ENCODE measurements at regions not wholly inside any gene's neighbourhood (a gene's known extent, or its start where the extent isn't known, plus 50 kb on each side); places are given as distances from the start of the nearest gene placed in this dataset.

DNA sequence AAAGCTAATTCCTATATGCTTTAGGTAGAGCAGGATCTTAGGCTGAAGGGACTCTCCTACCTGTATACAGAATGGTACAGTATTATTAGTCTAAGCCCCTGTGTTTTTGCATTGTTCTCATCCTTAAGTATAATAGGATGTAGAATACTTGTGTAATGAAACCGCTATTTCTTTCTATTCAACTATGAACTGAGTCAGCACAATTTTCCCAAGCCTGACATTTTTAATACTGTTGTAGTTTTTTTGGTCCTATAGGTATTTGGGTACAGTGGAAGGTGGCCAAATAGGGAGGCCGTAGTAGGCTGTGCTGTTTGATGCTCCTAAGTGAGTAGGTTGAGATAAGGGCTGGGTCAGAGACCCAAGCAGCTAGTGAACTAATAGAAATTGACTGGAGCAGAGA lies 205.1 kb downstream of the MACC1 start:
- H3K27me3 ChIP-seq = no peaks in the 10 kb centered on the region
- intact Hi-C loops (cut with DNase I) = no loop called here
- DNase-seq (ENCODE audit: extremely low spot score in 2 of 2) = no peak
- no peaks in the 10 kb centered on the region for H3K9me3 ChIP-seq
- H3K27ac ChIP-seq = no peak overlapping the region
- H3K4me3 ChIP-seq = no peak overlapping the region
- TF ChIP-seq, protein P1, sequence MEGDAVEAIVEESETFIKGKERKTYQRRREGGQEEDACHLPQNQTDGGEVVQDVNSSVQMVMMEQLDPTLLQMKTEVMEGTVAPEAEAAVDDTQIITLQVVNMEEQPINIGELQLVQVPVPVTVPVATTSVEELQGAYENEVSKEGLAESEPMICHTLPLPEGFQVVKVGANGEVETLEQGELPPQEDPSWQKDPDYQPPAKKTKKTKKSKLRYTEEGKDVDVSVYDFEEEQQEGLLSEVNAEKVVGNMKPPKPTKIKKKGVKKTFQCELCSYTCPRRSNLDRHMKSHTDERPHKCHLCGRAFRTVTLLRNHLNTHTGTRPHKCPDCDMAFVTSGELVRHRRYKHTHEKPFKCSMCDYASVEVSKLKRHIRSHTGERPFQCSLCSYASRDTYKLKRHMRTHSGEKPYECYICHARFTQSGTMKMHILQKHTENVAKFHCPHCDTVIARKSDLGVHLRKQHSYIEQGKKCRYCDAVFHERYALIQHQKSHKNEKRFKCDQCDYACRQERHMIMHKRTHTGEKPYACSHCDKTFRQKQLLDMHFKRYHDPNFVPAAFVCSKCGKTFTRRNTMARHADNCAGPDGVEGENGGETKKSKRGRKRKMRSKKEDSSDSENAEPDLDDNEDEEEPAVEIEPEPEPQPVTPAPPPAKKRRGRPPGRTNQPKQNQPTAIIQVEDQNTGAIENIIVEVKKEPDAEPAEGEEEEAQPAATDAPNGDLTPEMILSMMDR (IDR thresholded peaks at IDR 0.05) = no peak
- TF ChIP-seq POLR2AphosphoS5 (IDR thresholded peaks at IDR 0.05; ENCODE audit: insufficient read depth in 1 of 2, low read depth in 1 of 2) = no peak
- no peak for TF ChIP-seq POLR2A (IDR thresholded peaks at IDR 0.05)
- no peaks in the 10 kb centered on the region for H3K4me1 ChIP-seq
- H3K36me3 ChIP-seq = no peaks in the 10 kb centered on the region

DNA sequence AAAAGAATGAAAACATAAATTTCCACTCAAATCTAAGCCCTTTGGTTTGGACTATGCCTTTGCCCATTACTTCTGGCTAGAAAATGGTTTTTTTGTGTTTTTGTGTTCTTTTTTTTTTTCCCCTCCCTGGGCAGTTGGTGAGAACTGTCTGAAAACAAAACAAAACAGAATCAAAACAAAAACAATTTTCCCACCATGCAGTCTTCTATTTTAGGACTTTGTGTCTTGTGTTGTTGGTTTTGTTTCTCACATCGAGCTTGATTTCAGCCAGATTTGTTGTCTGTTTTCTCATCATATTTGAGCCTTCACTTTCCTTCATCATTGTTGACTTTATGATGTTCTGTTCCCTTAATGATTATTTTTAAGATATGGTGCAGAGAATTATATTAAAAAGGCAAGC lies 206.3 kb downstream of the MACC1 start:
- no peak overlapping the region for H3K4me3 ChIP-seq
- H3K4me1 ChIP-seq = no peaks in the 10 kb centered on the region
- no peaks in the 10 kb centered on the region for H3K9me3 ChIP-seq
- no peaks in the 10 kb centered on the region for H3K27me3 ChIP-seq
- no peak overlapping the region for H3K27ac ChIP-seq
- TF ChIP-seq POLR2AphosphoS5 (IDR thresholded peaks at IDR 0.05; ENCODE audit: insufficient read depth in 1 of 2, low read depth in 1 of 2) (no peak), POLR2A (IDR thresholded peaks at IDR 0.05) (no peak)
- TF ChIP-seq, protein P1 (IDR thresholded peaks at IDR 0.05) = no peak
- no peaks in the 10 kb centered on the region for H3K36me3 ChIP-seq
- intact Hi-C loops (cut with DNase I) = no loop called here
- no peak for DNase-seq (ENCODE audit: extremely low spot score in 2 of 2)

DNA sequence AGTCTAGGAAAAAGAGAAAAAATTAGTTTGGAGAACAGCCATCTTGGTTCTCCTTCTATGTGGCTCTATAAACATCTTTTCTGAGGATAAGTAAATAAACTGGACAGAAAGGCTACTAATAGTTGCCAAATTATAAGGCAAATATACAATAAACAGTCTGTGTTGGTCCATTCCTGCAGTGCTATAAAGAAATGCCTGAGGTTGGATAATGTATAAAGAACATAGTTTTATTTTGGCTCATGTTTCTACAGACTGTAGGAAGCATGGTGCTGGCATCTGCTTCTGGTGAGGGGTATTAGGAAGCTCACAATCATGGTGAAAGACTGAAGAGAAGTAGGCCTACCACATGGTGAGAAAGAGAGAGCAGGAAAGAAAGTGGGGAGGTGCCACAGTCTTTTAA lies 209.7 kb downstream of the MACC1 start:
- Histone ChIP-seq H3K4me1 (no peaks in the 10 kb centered on the region), H3K27me3 (no peaks in the 10 kb centered on the region), H3K4me3 (no peak overlapping the region), H3K36me3 (no peaks in the 10 kb centered on the region), H3K27ac (no peak overlapping the region), H3K9me3 (no peaks in the 10 kb centered on the region)
- intact Hi-C loops (cut with DNase I) = no loop called here
- TF ChIP-seq POLR2AphosphoS5 (IDR thresholded peaks at IDR 0.05; ENCODE audit: insufficient read depth in 1 of 2, low read depth in 1 of 2) (no peak), POLR2A (IDR thresholded peaks at IDR 0.05) (no peak)
- TF ChIP-seq, protein P1 (IDR thresholded peaks at IDR 0.05) = no peak
- DNase-seq (ENCODE audit: extremely low spot score in 2 of 2) = no peak

DNA sequence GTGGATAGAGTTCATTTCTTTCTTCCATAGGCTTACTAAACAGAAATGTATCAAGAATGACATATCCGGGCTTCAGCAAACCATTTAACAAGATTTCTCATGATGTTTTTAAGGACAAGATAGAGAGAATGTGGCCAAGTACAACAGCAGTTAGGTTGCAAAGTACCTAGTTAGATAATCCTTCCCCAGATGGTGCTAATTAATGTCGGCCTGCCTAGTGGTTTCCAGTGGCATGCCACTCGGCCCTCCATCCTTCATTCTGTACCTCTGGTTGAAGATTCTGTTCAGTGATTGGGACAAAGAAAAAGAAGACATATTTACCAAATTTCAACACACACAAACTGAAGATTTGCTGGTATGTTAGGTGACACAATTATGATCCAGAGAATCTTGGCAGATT lies 212.1 kb downstream of the MACC1 start:
- H3K4me3 ChIP-seq = no peak overlapping the region
- no peaks in the 10 kb centered on the region for H3K27me3 ChIP-seq
- H3K36me3 ChIP-seq = no peaks in the 10 kb centered on the region
- no peak for TF ChIP-seq POLR2AphosphoS5 (IDR thresholded peaks at IDR 0.05; ENCODE audit: insufficient read depth in 1 of 2, low read depth in 1 of 2)
- no peak for TF ChIP-seq POLR2A (IDR thresholded peaks at IDR 0.05)
- TF ChIP-seq, protein P1 (IDR thresholded peaks at IDR 0.05) = no peak
- no peaks in the 10 kb centered on the region for H3K9me3 ChIP-seq
- no peak for DNase-seq (ENCODE audit: extremely low spot score in 2 of 2)
- H3K4me1 ChIP-seq = no peaks in the 10 kb centered on the region
- no peak overlapping the region for H3K27ac ChIP-seq
- intact Hi-C loops (cut with DNase I) = no loop called here

DNA sequence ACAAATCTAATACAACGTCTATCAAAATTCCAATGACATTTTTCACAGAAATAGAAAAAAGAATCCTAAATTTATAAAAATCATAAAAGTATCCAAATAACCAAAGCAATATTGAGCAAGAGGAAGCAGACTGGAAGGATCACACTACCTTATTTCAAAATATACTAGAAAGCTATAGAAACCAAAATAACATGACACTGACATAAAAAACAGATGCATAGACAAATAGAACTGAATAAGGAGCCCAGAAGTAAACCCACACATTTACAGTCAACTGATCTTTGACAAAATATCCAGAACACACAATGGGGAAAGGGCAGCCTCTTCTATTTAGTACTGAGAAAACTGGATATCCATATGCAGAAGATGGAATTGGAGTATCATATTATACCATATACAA lies 217.5 kb downstream of the MACC1 start:
- no peak overlapping the region for H3K4me3 ChIP-seq
- DNase-seq (ENCODE audit: extremely low spot score in 2 of 2) = no peak
- no peaks in the 10 kb centered on the region for H3K9me3 ChIP-seq
- H3K27ac ChIP-seq = no peak overlapping the region
- intact Hi-C loops (cut with DNase I) = no loop called here
- no peaks in the 10 kb centered on the region for H3K36me3 ChIP-seq
- no peaks in the 10 kb centered on the region for H3K4me1 ChIP-seq
- H3K27me3 ChIP-seq = no peaks in the 10 kb centered on the region
- TF ChIP-seq POLR2AphosphoS5 (IDR thresholded peaks at IDR 0.05; ENCODE audit: insufficient read depth in 1 of 2, low read depth in 1 of 2) (no peak), POLR2A (IDR thresholded peaks at IDR 0.05) (no peak)
- TF ChIP-seq, protein P1 (IDR thresholded peaks at IDR 0.05) = no peak

Data from vagina (tissue), 2 donors.